GM12878 (cell line): ENCODE measurements at regions not wholly inside any gene's neighbourhood (a gene's known extent, or its start where the extent isn't known, plus 50 kb on each side); places are given as distances from the start of the nearest gene placed in this dataset.
"Not testable (repeated sequence)": the region's sequence is repeated elsewhere in the genome, so short reads cannot be mapped to it uniquely, and the experiment has no call there.

Experiments used
- ATAC-seq: fragments of 200-7000 bp; cut with Tn5 transposase; 3 replicates; pipeline ENCODE4 v1.9.1; 2020; ENCODE audit warnings: mild to moderate bottlenecking, moderate library complexity
- BruUV-seq: library from RNA; stranded (reverse); fragments of 400-500 nt; replicated peaks from 2 replicates; lab custom pipeline; 2021; lab: Mats Ljungman, UMichigan
- CTCF ChIA-PET: fragments of 300-600 bp; sonication (Branson Sonifier 250); formaldehyde crosslinking; extraction: SDS; loops from one replicate; lab custom pipeline; 2021; ENCODE audit warnings: inconsistent platforms; lab: Yijun Ruan, JAX
- POLR2A ChIA-PET: fragments of 350-600 bp; formaldehyde crosslinking; extraction: SDS; loops from one replicate; lab custom pipeline; 2021; ENCODE audit warnings: inconsistent platforms; lab: Charles Lee
- RAD21 ChIA-PET: fragments of 300-600 bp; sonication (Branson Sonifier 250); formaldehyde crosslinking; loops from one replicate; lab custom pipeline; 2023; ENCODE audit warnings: antibody characterized with exemption; ENCODE audit not compliant: unreplicated experiment; lab: Charles Lee
- SMC1A ChIA-PET: fragments of 300-600 bp; sonication (Branson Sonifier 250); formaldehyde crosslinking; loops from one replicate; lab custom pipeline; 2023; ENCODE audit not compliant: unreplicated experiment, uncharacterized antibody; lab: Charles Lee
- DNase-seq: peaks from one replicate; pipeline ENCODE4 v3.0.0-alpha.2; 2011; ENCODE audit warnings: low read depth, low spot score
- FAIRE-seq: peaks from 3 replicates; lab custom pipeline; 2011; peaks lifted over from hg19 to GRCh38; lab: Jason Lieb, UNC
- H2AFZ ChIP-seq: 2 replicates; pipeline ENCODE4 v1.6.0; 2011; ENCODE audit warnings: low read depth, low read length, control low read depth; ENCODE audit not compliant: control insufficient read depth
- H3K27ac ChIP-seq: 2 replicates; pipeline ENCODE4 v1.5.1; 2011; ENCODE audit warnings: control low read depth; ENCODE audit not compliant: control insufficient read depth, insufficient read depth
- H3K27me3 ChIP-seq, 2 experiments: replicated peaks in 1 of 2; 2 replicates each; pipeline versions ENCODE4 v1.6.0 to v1.6.1; 2011; ENCODE audit warnings: low read length in 1 of 2; ENCODE audit not compliant: control insufficient read depth in 2 of 2, insufficient read depth in 2 of 2
- H3K36me3 ChIP-seq, 2 experiments: 2 replicates each; pipeline ENCODE4 v1.5.1; 2011; ENCODE audit warnings: low read length in 1 of 2; ENCODE audit not compliant: control insufficient read depth in 2 of 2, insufficient read depth in 2 of 2
- H3K4me1 ChIP-seq: 2 replicates; pipeline ENCODE4 v1.6.1; 2011; ENCODE audit warnings: mild to moderate bottlenecking, low read length, moderate library complexity, mixed read lengths; ENCODE audit not compliant: control insufficient read depth, insufficient read depth
- H3K4me2 ChIP-seq: 2 replicates; pipeline ENCODE4 v1.6.0; 2011; ENCODE audit warnings: control low read depth; ENCODE audit not compliant: control insufficient read depth, insufficient read depth
- H3K4me3 ChIP-seq: fragments of 200-600 bp; sonication (generic); 2 replicates; pipeline ENCODE4 v1.5.1; 2016
- H3K79me2 ChIP-seq: 2 replicates; pipeline ENCODE4 v1.6.0; 2011; ENCODE audit warnings: low read length; ENCODE audit not compliant: control insufficient read depth, insufficient read depth
- H3K9ac ChIP-seq: 2 replicates; pipeline ENCODE4 v1.8.0; 2011; ENCODE audit warnings: low read length, control low read depth, mixed read lengths; ENCODE audit not compliant: control insufficient read depth, insufficient read depth
- H3K9me3 ChIP-seq: replicated peaks from 3 replicates; pipeline ENCODE4 v1.5.1; 2011; ENCODE audit warnings: mild to moderate bottlenecking, low read length; ENCODE audit not compliant: control insufficient read depth, insufficient read depth
- H4K20me1 ChIP-seq: 2 replicates; pipeline ENCODE4 v1.6.0; 2011; ENCODE audit not compliant: control insufficient read depth, insufficient read depth
- IKZF2 ChIP-seq, 2 experiments: fragments of 450-650 bp; IDR thresholded peaks; 2 replicates each; pipeline ENCODE4 v1.6.1; 2017; ENCODE audit warnings: mild to moderate bottlenecking in 2 of 2, moderate library complexity in 2 of 2
- MLLT1 ChIP-seq: fragments of 450-650 bp; IDR thresholded peaks from 2 replicates; pipeline ENCODE4 v1.6.1; 2016; ENCODE audit warnings: mild to moderate bottlenecking
- MTA2 ChIP-seq: fragments of 450-650 bp; IDR thresholded peaks from 2 replicates; pipeline ENCODE4 v1.6.1; 2016; ENCODE audit warnings: low read depth, mild to moderate bottlenecking, moderate library complexity
- RELA ChIP-seq: fragments of 450-650 bp; IDR thresholded peaks from 2 replicates; pipeline ENCODE4 v1.8.0; 2014; ENCODE audit warnings: borderline replicate concordance; ENCODE audit not compliant: partially characterized antibody
- RELB ChIP-seq: fragments of 450-650 bp; IDR thresholded peaks from 2 replicates; pipeline ENCODE4 v1.6.1; 2017; ENCODE audit warnings: low read depth, mild to moderate bottlenecking, moderate library complexity
- SMAD1 ChIP-seq: fragments of 450-650 bp; IDR thresholded peaks from 2 replicates; pipeline ENCODE4 v1.6.1; 2018; ENCODE audit warnings: mild to moderate bottlenecking, low read depth; ENCODE audit not compliant: partially characterized antibody
- SPI1 ChIP-seq: IDR thresholded peaks from 2 replicates; pipeline ENCODE4 v1.6.1; 2011; ENCODE audit warnings: low read depth, mild to moderate bottlenecking, low read length, moderate library complexity, borderline replicate concordance; ENCODE audit not compliant: insufficient read depth
- ZNF384 ChIP-seq: IDR thresholded peaks from 2 replicates; pipeline ENCODE4 v1.6.1; 2012; ENCODE audit warnings: low read depth, mild to moderate bottlenecking, low read length, improper control_type of control experiment, borderline replicate concordance
- WGBS: methylation state at CpG from one replicate; pipeline ENCODE4 v1.1.6; 2016; ENCODE audit warnings: low lambda C conversion rate; ENCODE audit not compliant: insufficient replicate concordance, insufficient coverage; ENCODE audit errors: missing lambda C conversion rate; 5-methylcytosine and 5-hydroxymethylcytosine counted together
- in situ Hi-C: fragments of 300-500 bp; cut with MboI; formaldehyde crosslinking; loops from 9 replicates; pipeline ENCODE4 v1.14.3; 2018; ENCODE audit warnings: mixed read lengths
- intact Hi-C: fragments of 100-400 bp; cut with micrococcal nuclease; formaldehyde crosslinking; loops from one replicate; pipeline ENCODE4 v1.14.2; 2022; ENCODE audit not compliant: unreplicated experiment

GRCh38 chr6:37562926-37563288 lies 63.2 kb upstream of the CCDC167 start:
- ChIA-PET CTCF (interaction anchor here (0.8 to 18.7 kb wide), 12 partner anchors 13 to 237 kb away, joined by 3 to 590 read pairs (median 6); partner anchors contain the start of gene CMTR1), POLR2A (interaction anchor here (0.6 to 9.7 kb wide), 11 partner anchors 8 to 129 kb away, joined by 3 to 114 read pairs (median 5); no protein-coding TSS in a partner anchor), RAD21 (interaction anchor here (0.5 to 7.4 kb wide), 21 partner anchors 9 to 1349 kb away, joined by 3 to 266 read pairs (median 5); partner anchors contain the start of gene CMTR1), SMC1A (interaction anchor here (0.7 to 12.0 kb wide), 10 partner anchors 14 to 268 kb away, joined by 3 to 346 read pairs (median 6); partner anchors contain the start of gene CMTR1)
- H3K4me3 ChIP-seq, DNase-seq, H4K20me1 ChIP-seq, H2AFZ ChIP-seq, in situ Hi-C loops, H3K36me3 ChIP-seq, H3K9me3 ChIP-seq, H3K4me2 ChIP-seq, BruUV-seq, H3K27me3 ChIP-seq: not testable (repeated sequence)
- peak overlapping the region; percentile 91 for H3K27ac ChIP-seq
- WGBS: 5% methylated on average over 4 of the region's 4 CpGs
- intact Hi-C loops: loop anchor here (1.0 to 10.0 kb wide), 3 partner anchors 10 to 238 kb away; partner anchors contain the start of gene CCDC167
- TF ChIP-seq IKZF2 (IDR thresholded peaks at IDR 0.05) (peak; percentile 55 to 61; a peak in 2 of 4 replicates), RELB (peak; percentile 46), MLLT1 (peak; percentile 6; the same call in 1 of the 2 replicates), SPI1 (peak; percentile 74), SMAD1 (peak; percentile 10), RELA (peak; percentile 12), MTA2 (peak; percentile 64), ZNF384 (peak; percentile 61)
- H3K4me1 ChIP-seq: peaks cover 85% of the 10 kb centered on the region
- ATAC-seq (peak; percentile 10), FAIRE-seq (peak; percentile 59)
- peaks cover 38% of the 10 kb centered on the region for H3K79me2 ChIP-seq
- H3K9ac ChIP-seq: peak overlapping the region; percentile 76; the same call in 1 of the 2 replicates
